WTC11 (cell line): ENCODE measurements at regions not wholly inside any gene's neighbourhood (a gene's known extent, or its start where the extent isn't known, plus 50 kb on each side); places are given as distances from the start of the nearest gene placed in this dataset.

Experiments
- ATAC-seq: fragments of 200-7000 bp; cut with Tn5 transposase; 2 replicates; pipeline ENCODE4 v1.10.0; 2021; ENCODE audit warnings: mild to moderate bottlenecking, moderate library complexity
- CTCF ChIA-PET: fragments of 300-600 bp; sonication (Branson Sonifier 250); formaldehyde crosslinking; loops from one replicate; lab custom pipeline; 2021; ENCODE audit warnings: antibody characterized with exemption; lab: Charles Lee
- POLR2A ChIA-PET: fragments of 350-600 bp; sonication (Branson Sonifier 250); formaldehyde crosslinking; loops from one replicate; lab custom pipeline; 2021; ENCODE audit warnings: antibody characterized with exemption; lab: Charles Lee
- DNase-seq: peaks from one replicate; pipeline ENCODE4 v3.0.0; 2021; ENCODE audit warnings: low spot score
- H3K27ac Mint-ChIP-seq: 2 replicates; pipeline ENCODE4 v1.8.0; 2021; ENCODE audit warnings: mixed read lengths
- H3K27me3 Mint-ChIP-seq: 2 replicates; pipeline ENCODE4 v1.8.0; 2021; ENCODE audit warnings: low read depth, mild to moderate bottlenecking, moderate library complexity, mixed read lengths
- H3K36me3 Mint-ChIP-seq: 2 replicates; pipeline ENCODE4 v1.8.0; 2021; ENCODE audit warnings: mixed read lengths
- H3K4me1 Mint-ChIP-seq: 2 replicates; pipeline ENCODE4 v1.8.0; 2022; ENCODE audit warnings: mixed read lengths
- H3K4me3 Mint-ChIP-seq: 2 replicates; pipeline ENCODE4 v1.8.0; 2021; ENCODE audit warnings: mild to moderate bottlenecking, moderate library complexity, mixed read lengths
- H3K9me3 Mint-ChIP-seq: 2 replicates; pipeline ENCODE4 v1.8.0; 2021; ENCODE audit warnings: mixed read lengths
- AR ChIP-seq: fragments of 250-450 bp; sonication (Bioruptor Pico); IDR thresholded peaks from 2 replicates; pipeline ENCODE4 v1.9.0; 2021; ENCODE audit warnings: mild to moderate bottlenecking
- ATF1 ChIP-seq: sonication (generic); formaldehyde crosslinking; IDR thresholded peaks from 2 replicates; pipeline ENCODE4 v1.8.1; 2023; ENCODE audit warnings: mild to moderate bottlenecking, moderate library complexity, missing genetic modification reagents
- ATF6 ChIP-seq: sonication (generic); formaldehyde crosslinking; IDR thresholded peaks from 2 replicates; pipeline ENCODE4 v1.8.1; 2023; ENCODE audit warnings: mild to moderate bottlenecking, missing genetic modification reagents
- CDX4 ChIP-seq: fragments of 250-450 bp; sonication (Bioruptor Pico); IDR thresholded peaks from 2 replicates; pipeline ENCODE4 v1.9.0; 2021; ENCODE audit warnings: moderate library complexity, mild to moderate bottlenecking, inconsistent platforms, borderline replicate concordance
- E2F4 ChIP-seq: sonication (generic); formaldehyde crosslinking; IDR thresholded peaks from 2 replicates; pipeline ENCODE4 v1.8.1; 2022; ENCODE audit warnings: low read depth, mild to moderate bottlenecking, moderate library complexity, missing genetic modification reagents, borderline replicate concordance
- ETV6 ChIP-seq: sonication (generic); formaldehyde crosslinking; IDR thresholded peaks from 2 replicates; pipeline ENCODE4 v1.8.1; 2022; ENCODE audit warnings: mild to moderate bottlenecking, missing genetic modification reagents
- GRHL2 ChIP-seq: fragments of 250-450 bp; sonication (Bioruptor Pico); IDR thresholded peaks from 2 replicates; pipeline ENCODE4 v1.8.0; 2022; ENCODE audit warnings: mild to moderate bottlenecking, moderate library complexity; ENCODE audit not compliant: insufficient replicate concordance, severe bottlenecking
- MYBL2 ChIP-seq: sonication (generic); formaldehyde crosslinking; IDR thresholded peaks from 2 replicates; pipeline ENCODE4 v1.8.1; 2023; ENCODE audit warnings: mild to moderate bottlenecking, moderate library complexity, missing genetic modification reagents
- NFATC4 ChIP-seq: fragments of 250-450 bp; sonication (Bioruptor Pico); IDR thresholded peaks from 2 replicates; pipeline ENCODE4 v1.9.0; 2021; ENCODE audit warnings: mild to moderate bottlenecking
- SOX15 ChIP-seq: fragments of 250-450 bp; sonication (Bioruptor Pico); IDR thresholded peaks from 2 replicates; pipeline ENCODE4 v1.9.0; 2021; ENCODE audit warnings: mild to moderate bottlenecking
- TEAD1 ChIP-seq: sonication (generic); formaldehyde crosslinking; IDR thresholded peaks from 2 replicates; pipeline ENCODE4 v1.8.0; 2022; ENCODE audit warnings: mild to moderate bottlenecking, missing genetic modification reagents
- TP53 ChIP-seq: sonication (generic); formaldehyde crosslinking; IDR thresholded peaks from 2 replicates; pipeline ENCODE4 v1.8.1; 2023; ENCODE audit warnings: mild to moderate bottlenecking, missing genetic modification reagents
- ZBTB43 ChIP-seq: sonication (generic); formaldehyde crosslinking; IDR thresholded peaks from 2 replicates; pipeline ENCODE4 v1.8.1; 2023; ENCODE audit warnings: mild to moderate bottlenecking, missing genetic modification reagents
- ZNF121 ChIP-seq: sonication (generic); formaldehyde crosslinking; IDR thresholded peaks from 2 replicates; pipeline ENCODE4 v1.8.0; 2023; ENCODE audit warnings: missing genetic modification reagents
- ZNF138 ChIP-seq: sonication (generic); formaldehyde crosslinking; conservative IDR thresholded peaks from 2 replicates; pipeline ENCODE4 v1.8.1; 2022; ENCODE audit warnings: mild to moderate bottlenecking, moderate library complexity, missing genetic modification reagents
- ZNF263 ChIP-seq: sonication (generic); formaldehyde crosslinking; IDR thresholded peaks from 2 replicates; pipeline ENCODE4 v1.8.1; 2022; ENCODE audit warnings: low read depth, mild to moderate bottlenecking, moderate library complexity, missing genetic modification reagents
- ZNF532 ChIP-seq: fragments of 250-450 bp; sonication (Bioruptor Pico); IDR thresholded peaks from 2 replicates; pipeline ENCODE4 v1.9.0; 2021; ENCODE audit warnings: mild to moderate bottlenecking, borderline replicate concordance

- ChIA-PET CTCF (no interaction called here), POLR2A (no interaction called here)
- DNase-seq (no peak), ATAC-seq (no peak)
- no peak for TF ChIP-seq E2F4 (CRISPR knock-in tag)
- no peak for TF ChIP-seq GRHL2 (CRISPR knock-in tag)
- TF ChIP-seq SOX15 (CRISPR knock-in tag), result no peak
- TF ChIP-seq ZNF532 (CRISPR knock-in tag), result no peak
- TF ChIP-seq ATF6 (CRISPR knock-in tag), result no peak
- no peak for TF ChIP-seq ZNF121 (CRISPR knock-in tag)
- TF ChIP-seq NFATC4, result no peak
- TF ChIP-seq ZNF263 (CRISPR knock-in tag), result no peak
- no peak for TF ChIP-seq TEAD1 (CRISPR knock-in tag)
- no peak for TF ChIP-seq ZBTB43 (CRISPR knock-in tag)
- TF ChIP-seq ETV6 (CRISPR knock-in tag), result no peak
- no peak for TF ChIP-seq MYBL2 (CRISPR knock-in tag)
- no peak for TF ChIP-seq TP53
- TF ChIP-seq ZNF138 (CRISPR knock-in tag), result no peak
- no peak for TF ChIP-seq AR (CRISPR knock-in tag)
- TF ChIP-seq CDX4 (CRISPR knock-in tag), result no peak
- no peak for TF ChIP-seq ATF1 (CRISPR knock-in tag)
- no peaks in the 10 kb centered on the region for H3K36me3 Mint-ChIP-seq
- peaks cover 4% of the 10 kb centered on the region for H3K27me3 Mint-ChIP-seq
- H3K4me1 Mint-ChIP-seq, result peaks cover 10% of the 10 kb centered on the region
- H3K27ac Mint-ChIP-seq, result no peak overlapping the region
- H3K4me3 Mint-ChIP-seq, result no peak overlapping the region
- no peaks in the 10 kb centered on the region for H3K9me3 Mint-ChIP-seq
Observed at GRCh38 chr10:78859769-78860168, 209.0 kb upstream of the ZMIZ1 start.
